Liver (tissue), 3 donors: ENCODE measurements at regions not wholly inside any gene's neighbourhood (a gene's known extent, or its start where the extent isn't known, plus 50 kb on each side); places are given as distances from the start of the nearest gene placed in this dataset.

ENCODE experiments used
- CTCF ChIP-seq: fragments of 150-350 bp; IDR thresholded peaks from 2 replicates; pipeline ENCODE4 v1.5.1; 2017; ENCODE audit warnings: improper control_type of control experiment, low read depth, low read length; ENCODE audit not compliant: missing input control
- GABPA ChIP-seq, 2 donors: IDR thresholded peaks in 1 of 2; conservative IDR thresholded peaks in 1 of 2; 2 replicates each; pipeline ENCODE4 v1.6.1; 2016; ENCODE audit warnings: antibody characterized with exemption in 2 of 2, mild to moderate bottlenecking in 1 of 2, moderate library complexity in 1 of 2
- JUND ChIP-seq, 2 donors: IDR thresholded peaks; 2 replicates each; pipeline ENCODE4 v1.6.1; 2016; ENCODE audit warnings: antibody characterized with exemption in 2 of 2
- MAX ChIP-seq: IDR thresholded peaks from 2 replicates; pipeline ENCODE4 v1.6.1; 2016; ENCODE audit warnings: antibody characterized with exemption
- RAD21 ChIP-seq, 2 donors: IDR thresholded peaks; 2 replicates each; pipeline ENCODE4 v1.6.1; 2016; ENCODE audit warnings: antibody characterized with exemption in 2 of 2, mild to moderate bottlenecking in 2 of 2
- TAF1 ChIP-seq: conservative IDR thresholded peaks from 2 replicates; pipeline ENCODE4 v1.6.1; 2016; ENCODE audit warnings: antibody characterized with exemption, mild to moderate bottlenecking
- YY1 ChIP-seq: IDR thresholded peaks from 2 replicates; pipeline ENCODE4 v1.6.1; 2016; ENCODE audit warnings: antibody characterized with exemption, mild to moderate bottlenecking
- TF ChIP-seq, protein P1 (sequence below): IDR thresholded peaks from 2 replicates; pipeline ENCODE4 v1.6.1; 2016; ENCODE audit warnings: antibody characterized with exemption, mild to moderate bottlenecking
- TF ChIP-seq, protein P2 (sequence below): IDR thresholded peaks from 2 replicates; pipeline ENCODE4 v1.6.1; 2016; ENCODE audit warnings: antibody characterized with exemption
- donor health status: healthy.
- donor health status: healthy.

- no peak for TF ChIP-seq CTCF
- TF ChIP-seq, protein P1, sequence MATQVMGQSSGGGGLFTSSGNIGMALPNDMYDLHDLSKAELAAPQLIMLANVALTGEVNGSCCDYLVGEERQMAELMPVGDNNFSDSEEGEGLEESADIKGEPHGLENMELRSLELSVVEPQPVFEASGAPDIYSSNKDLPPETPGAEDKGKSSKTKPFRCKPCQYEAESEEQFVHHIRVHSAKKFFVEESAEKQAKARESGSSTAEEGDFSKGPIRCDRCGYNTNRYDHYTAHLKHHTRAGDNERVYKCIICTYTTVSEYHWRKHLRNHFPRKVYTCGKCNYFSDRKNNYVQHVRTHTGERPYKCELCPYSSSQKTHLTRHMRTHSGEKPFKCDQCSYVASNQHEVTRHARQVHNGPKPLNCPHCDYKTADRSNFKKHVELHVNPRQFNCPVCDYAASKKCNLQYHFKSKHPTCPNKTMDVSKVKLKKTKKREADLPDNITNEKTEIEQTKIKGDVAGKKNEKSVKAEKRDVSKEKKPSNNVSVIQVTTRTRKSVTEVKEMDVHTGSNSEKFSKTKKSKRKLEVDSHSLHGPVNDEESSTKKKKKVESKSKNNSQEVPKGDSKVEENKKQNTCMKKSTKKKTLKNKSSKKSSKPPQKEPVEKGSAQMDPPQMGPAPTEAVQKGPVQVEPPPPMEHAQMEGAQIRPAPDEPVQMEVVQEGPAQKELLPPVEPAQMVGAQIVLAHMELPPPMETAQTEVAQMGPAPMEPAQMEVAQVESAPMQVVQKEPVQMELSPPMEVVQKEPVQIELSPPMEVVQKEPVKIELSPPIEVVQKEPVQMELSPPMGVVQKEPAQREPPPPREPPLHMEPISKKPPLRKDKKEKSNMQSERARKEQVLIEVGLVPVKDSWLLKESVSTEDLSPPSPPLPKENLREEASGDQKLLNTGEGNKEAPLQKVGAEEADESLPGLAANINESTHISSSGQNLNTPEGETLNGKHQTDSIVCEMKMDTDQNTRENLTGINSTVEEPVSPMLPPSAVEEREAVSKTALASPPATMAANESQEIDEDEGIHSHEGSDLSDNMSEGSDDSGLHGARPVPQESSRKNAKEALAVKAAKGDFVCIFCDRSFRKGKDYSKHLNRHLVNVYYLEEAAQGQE, result no peak
- no peak for TF ChIP-seq GABPA (IDR thresholded peaks at IDR 0.05 in 1 of 2, conservative IDR thresholded peaks at IDR 0.05 in 1 of 2)
- no peak for TF ChIP-seq JUND (IDR thresholded peaks at IDR 0.05)
- no peak for TF ChIP-seq YY1
- no peak for TF ChIP-seq MAX
- TF ChIP-seq RAD21 (IDR thresholded peaks at IDR 0.05), result no peak
- TF ChIP-seq, protein P2, sequence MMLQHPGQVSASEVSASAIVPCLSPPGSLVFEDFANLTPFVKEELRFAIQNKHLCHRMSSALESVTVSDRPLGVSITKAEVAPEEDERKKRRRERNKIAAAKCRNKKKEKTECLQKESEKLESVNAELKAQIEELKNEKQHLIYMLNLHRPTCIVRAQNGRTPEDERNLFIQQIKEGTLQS, result no peak
- no peak for TF ChIP-seq TAF1
Measured at GRCh38 chr14:53599221-53599945, 357.2 kb downstream of the BMP4 start.
